ENCODE measurements at regions not wholly inside any gene's neighbourhood (a gene's known extent, or its start where the extent isn't known, plus 50 kb on each side); places are given as distances from the start of the nearest gene placed in this dataset.
A peak's percentile ranks its signal among the peaks of the same experiment; 100 is the strongest.
"Not testable (repeated sequence)": the region's sequence is repeated elsewhere in the genome, so short reads cannot be mapped to it uniquely, and the experiment has no call there.

DNA sequence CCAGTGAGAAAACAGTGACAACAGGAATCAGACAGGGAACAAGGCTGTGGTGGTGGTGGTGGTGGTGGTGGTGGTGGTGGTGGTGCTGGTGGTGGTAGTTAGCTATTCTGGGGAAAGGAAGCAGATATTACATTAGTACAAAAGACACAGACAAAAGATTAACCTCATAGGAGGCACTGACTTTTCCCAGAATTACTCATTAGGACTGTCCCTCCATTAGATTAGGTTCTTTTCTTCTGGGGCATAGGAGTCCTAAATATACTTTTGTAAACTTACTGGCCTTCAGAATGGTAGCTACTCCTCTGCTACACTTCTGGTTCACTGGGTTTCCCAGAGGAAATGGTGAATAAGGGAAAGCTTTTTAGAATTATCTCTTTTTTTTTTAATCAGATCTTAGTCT lies 156.6 kb upstream of the SEMA3D start:
- intact Hi-C loops (cut with DNase I) = no loop called here

DNA sequence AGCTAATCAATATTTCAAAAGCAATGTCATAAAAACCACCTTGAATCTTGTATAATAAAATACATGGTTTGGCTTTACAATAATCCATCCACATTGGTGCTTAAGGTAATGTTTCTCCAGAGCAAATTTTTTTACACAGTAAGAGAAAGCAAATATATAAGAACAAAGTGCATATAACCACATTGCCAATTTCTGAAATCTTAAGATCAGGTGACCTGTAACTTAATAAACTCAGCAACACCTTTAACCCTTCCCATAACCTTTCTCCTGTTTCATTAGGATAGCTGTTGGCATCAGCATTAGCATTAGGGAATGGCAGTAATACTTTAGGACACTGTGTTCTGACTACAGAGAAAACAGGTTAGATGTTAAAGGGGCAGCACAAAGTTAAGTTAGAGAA lies 155.9 kb upstream of the SEMA3D start:
- intact Hi-C loops (cut with DNase I) = no loop called here
- no peak for DNase-seq

More for the DNA sequence above, 156.6 kb upstream of the SEMA3D start:
- no peak for DNase-seq

DNA sequence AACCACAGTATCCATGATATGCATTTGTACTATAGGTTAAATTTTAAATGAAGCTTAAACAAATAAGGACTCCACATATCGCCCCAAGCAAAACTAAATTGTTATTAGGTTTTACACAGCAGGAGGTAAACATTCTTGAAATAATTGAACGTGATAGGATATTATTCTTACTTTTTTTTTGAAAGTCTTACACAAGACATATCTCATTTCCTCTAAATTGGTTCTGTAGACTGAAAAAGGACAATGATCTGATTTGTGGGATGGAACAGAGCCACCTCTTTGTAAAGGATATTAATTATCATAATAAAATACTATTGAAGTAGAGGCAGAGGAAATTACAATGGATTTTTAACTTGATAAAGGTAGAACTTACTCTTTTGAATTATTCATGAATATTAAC lies 155.1 kb upstream of the SEMA3D start:
- intact Hi-C loops (cut with DNase I) = no loop called here
- no peak for DNase-seq

DNA sequence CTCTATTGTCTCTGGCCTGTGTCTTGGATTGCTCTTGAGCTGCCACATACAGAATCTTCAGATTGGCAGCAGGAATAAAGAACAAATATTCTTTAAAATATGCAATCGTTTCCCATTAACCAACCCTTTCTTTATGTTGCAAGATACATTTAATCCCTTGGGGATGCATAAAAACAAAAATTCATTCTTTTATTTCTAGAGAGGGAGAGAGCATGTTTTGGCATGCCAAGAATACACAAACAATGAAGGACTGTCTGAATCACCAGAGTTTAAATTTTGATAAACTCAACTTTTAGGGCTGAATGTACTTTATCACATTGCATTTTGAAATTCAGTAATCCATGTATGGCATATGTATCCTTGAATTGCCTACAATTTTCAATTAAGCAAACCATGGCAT lies 154.3 kb upstream of the SEMA3D start:
- intact Hi-C loops (cut with DNase I) = no loop called here
- DNase-seq = no peak

DNA sequence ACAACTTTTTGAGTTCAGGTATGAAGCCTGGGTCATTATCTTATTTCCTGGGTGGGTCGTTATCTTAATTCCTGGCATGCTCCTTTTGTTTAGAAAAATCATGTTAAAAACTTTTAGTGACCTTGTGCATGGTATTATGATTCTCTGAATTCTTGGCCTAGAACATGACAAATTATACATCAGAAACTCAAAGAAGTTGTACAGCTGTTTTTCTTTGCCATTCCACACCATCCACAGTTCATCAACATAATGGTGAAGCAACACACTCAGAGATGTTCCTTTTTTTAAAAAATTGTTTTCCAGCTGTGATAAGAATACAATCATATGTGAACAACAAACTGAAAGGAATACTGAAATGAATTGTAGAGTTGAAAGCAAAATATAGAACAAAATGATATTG lies 149.2 kb upstream of the SEMA3D start:
- no peak for DNase-seq
- intact Hi-C loops (cut with DNase I) = no loop called here

DNA sequence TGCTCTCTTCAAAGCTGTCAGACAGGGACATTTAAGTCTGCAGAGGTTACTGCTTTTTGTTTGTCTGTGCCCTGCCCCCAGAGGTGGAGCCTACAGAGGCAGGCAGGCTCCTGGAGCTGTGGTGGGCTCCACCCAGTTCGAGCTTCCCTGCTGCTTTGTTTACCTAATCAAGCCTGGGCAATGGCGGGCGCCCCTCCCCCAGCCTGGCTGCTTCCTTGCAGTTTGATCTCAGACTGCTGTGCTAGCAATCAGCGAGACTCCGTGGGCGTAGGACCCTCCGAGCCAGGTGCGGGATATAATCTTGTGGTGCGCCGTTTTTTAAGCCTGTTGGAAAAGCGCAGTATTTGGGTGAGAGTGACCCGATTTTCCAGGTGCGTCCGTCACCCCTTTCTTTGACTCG lies 148.3 kb upstream of the SEMA3D start:
- intact Hi-C loops (cut with DNase I); DNase-seq: not testable (repeated sequence)

DNA sequence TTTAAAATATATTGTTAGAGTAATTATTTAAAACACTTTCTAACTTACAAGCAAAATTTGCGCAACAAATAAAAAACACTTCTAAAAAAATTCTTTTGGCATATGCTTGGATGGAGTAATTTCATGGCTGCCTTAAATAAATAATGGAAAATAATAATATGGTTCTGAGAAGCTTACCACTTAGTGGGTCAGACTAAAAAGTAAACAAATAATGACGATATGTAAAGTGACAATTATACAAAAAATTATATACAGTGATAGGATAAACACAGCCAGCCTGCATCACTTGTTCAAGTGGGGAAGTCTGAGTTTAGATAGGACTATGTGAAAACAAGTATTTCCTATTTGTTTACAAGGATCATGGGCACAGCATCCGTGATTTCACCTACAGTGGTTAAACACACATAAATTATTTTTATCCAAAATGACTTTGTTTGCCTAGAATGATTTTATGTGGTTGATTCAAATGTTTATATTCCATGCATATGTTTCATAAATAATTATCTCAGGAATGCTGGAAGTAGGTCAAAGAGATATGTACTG lies 141.7 kb upstream of the SEMA3D start:
- intact Hi-C loops (cut with DNase I) = no loop called here

DNA sequence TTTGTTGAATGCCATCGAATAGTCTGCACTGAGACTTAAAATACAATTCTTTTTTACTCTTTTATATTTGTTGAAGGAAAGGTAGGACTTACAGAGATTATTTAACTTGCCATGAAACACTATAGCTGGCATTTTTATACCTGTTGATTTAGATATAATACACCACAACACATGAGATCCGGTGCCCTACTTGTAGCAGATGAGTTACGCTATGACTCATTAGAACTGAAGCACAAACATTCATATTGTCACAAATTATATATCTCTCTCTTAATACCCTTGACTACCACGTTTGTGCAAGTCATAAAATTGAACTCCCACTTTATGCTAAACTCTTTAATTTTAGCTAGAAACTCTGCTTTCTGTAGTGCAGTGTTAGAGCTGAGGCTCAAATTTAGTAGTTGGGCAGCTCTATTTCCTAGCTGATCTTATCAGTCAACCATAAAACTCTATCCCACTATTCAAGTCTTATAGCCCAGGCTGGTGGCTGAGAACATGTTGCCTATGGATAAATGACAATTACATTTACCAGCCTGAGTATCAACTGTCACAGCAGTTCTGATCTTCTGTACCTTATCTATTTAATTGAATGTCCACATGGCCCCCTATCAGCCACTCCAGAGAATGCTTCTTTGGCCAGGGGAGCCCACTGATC lies 137.4 kb upstream of the SEMA3D start:
- intact Hi-C loops (cut with DNase I) = no loop called here
- DNase-seq = no peak

More for the DNA sequence above, 141.7 kb upstream of the SEMA3D start:
- no peak for DNase-seq

DNA sequence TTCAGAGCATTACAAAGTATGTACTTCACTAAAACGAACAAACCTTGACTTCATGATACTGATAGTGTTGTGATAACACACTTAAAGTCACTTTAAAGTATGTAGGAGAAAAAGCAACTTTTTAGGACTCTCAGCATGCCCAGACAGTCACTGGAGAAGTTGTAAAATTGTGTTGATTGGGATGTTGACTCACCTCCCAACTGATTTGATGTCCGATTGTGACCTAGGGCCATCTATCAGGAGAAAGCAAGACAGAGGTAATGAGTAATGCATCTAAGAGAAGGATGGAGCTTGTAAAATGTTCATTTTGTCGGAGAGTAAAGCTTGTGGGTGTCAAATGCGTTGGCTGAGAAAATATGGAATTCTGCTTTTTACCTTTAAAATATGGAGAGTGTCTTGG lies 135.4 kb upstream of the SEMA3D start:
- intact Hi-C loops (cut with DNase I) = no loop called here
- no peak for DNase-seq

DNA sequence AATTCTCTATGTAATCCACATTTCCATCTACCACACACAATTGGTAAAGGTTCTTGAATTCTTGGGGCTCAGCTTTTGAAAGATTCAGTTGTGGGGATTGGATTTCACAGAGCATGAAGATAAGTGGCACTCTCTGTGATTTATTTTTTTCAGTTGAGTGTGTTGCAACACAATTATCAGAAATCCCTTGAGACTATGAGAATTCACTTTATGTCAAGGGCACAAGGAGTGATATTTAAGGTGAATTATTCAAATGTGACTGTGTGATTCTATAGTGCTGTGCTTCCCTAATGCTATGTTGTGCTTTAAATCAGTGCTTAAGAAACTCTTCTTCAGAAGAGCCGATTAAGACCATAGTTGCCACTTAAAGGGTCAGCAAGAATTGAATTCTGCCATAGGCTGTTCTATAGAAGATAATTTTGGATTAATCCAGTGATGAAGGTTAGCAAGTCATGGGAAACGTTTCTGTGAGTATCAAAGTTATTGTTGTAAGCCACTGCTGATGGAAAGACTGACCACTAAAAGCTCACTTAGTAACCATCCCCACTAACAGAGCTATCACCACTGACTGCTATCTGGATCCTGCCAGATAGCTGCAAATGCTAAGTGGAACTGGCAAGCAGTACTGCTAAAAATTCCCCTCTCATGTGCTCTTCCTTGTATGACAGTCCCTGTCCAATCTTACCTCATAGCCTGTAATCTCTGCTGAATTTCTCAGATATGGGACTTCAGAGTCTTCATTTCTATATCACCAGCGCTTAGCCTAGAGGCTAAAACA lies 134.0 kb upstream of the SEMA3D start:
- DNase-seq = no peak
- intact Hi-C loops (cut with DNase I) = no loop called here

DNA sequence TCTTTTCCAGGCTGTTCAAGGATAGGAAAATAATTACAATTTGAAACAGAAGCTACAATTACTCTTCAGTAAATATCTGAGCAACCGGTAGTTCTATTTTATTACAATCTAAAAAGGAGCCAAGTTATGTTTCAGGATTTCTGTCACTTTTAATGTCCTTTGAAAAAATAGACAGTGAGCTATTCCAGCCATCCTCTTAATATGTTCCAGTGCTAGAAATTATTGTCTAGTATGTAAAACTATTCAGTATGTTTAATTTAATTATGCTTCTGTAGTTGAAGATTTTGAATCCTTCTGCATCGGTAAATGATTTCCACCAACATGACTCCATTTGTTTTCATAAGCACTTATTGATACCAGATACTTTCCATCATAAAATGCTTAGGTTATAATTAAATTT lies 129.6 kb upstream of the SEMA3D start:
- intact Hi-C loops (cut with DNase I) = no loop called here
- DNase-seq = no peak

DNA sequence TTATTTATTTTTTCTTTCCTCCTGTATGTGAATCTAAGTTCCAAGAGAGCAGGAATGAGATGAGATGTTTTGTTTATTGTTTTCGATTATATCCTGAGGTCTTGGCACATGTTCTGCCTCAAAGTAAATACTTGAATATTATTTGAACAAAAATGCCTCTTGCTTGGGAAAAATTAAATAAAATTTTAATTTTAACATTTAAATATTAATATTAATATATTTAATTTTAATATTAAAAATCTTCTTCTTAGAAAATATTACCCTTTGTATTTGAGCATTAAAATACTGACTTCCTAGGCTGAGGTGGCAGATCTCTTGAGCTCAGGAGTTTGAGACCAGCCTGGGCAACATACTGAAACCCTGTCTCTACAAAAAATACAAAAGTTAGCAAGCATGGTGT lies 123.4 kb upstream of the SEMA3D start:
- DNase-seq = no peak
- intact Hi-C loops (cut with DNase I) = no loop called here

DNA sequence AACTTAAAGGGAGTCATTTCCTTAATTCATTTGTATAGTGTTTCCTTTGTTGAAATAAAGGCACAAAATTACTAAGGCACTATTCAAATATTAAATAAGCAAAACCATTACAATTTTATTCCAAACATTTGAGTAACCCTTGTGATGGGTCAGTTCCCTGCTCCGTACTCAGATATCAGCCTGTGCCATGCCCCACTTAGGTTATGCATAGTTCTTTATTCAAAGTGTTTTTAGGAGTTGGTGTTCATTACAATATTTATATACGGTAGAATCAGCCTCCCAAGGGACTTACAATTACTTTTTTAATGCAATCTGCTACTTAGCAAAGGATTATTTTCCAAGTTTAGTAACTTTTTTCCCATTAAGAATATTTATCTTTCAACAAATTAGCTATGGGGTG lies 119.3 kb upstream of the SEMA3D start:
- no peak for DNase-seq
- intact Hi-C loops (cut with DNase I) = no loop called here

DNA sequence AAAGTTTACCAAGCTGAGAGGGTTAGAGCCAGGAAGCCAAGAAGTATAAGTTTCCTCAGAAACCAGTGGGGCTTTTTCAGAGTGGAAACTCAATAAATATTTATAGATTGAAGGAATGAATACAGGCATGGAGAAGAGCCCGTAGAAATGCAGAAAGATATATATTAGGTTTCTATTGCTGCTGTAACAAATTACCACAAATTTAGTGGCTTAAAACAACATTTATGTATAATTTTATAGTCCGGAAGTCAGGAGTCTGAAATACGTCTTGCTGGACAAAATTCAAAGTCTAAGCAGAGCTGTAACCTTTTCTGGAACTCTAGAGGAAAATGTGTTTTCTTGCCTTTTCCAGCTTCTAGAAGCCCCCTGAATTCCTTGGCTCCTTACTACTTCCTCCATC lies 107.3 kb upstream of the SEMA3D start:
- DNase-seq = no peak
- intact Hi-C loops (cut with DNase I) = no loop called here

DNA sequence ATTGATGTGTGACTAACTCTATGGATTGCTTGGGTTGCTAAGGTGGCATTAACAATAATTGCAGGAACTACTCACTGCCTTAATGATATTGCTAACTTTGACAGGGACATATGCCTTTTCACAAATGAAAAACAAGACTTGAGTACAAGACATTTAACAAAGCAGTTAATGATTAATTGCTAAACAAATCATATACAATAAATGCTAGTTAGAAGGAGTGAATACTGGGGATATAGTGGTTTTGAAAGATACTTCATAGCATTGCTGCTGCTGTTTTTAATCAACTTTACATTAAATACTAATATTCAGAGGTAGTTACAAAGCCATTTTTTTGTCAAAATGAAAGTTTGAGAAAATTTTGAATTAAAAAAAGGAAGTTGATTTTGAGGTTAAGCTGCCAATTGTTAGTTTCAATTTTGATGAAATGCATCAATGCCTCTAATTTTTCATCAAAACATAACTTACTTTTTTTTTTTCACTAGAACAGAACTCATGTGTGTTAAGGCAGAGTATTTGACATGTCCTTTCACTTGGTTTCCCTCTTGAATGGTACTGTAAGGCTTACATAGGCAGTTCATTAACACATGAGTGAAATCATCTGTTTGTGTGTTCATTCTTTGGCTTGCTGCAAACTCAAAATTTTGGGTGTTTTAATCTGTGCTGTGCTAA lies 106.2 kb upstream of the SEMA3D start:
- intact Hi-C loops (cut with DNase I) = no loop called here
- DNase-seq = no peak

DNA sequence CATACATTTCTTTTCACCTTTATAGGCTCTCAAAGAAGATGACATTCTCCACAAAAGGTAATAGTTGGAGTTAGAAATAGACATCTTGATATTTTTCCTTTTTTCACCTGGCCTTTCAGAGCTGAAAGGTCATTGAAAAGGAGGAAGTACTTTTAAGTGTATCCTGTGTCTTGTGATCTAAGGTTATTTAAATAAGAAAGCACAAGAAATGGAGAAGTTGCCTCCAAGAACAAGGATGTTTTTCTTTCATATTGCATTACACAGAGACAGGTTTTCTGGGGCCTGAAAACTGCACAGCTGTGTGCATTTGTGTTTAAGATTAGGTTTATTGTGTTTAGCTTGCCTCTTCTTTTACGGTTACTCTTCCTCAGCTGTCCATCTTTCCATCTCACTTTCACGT lies 103.4 kb upstream of the SEMA3D start:
- intact Hi-C loops (cut with DNase I) = no loop called here
- no peak for DNase-seq

DNA sequence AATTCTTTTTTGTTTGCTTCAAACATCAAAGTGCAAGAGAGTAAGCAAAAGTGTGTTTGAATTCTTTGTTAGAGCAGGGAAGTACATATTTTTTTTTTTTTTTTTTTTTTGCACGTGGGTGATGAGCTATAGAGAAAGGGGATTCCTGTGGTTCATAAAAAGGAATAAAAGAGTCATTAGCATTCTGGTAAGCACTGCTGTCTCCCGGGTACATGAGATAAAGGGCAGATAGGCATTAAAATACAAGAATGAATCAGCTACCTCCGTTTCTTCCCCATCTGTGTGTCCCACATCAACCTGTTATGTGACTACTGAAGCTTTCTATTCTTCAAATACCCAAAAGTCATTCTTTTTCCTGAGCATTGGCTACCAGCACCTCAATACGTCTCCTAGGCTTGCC lies 102.4 kb upstream of the SEMA3D start:
- no peak for DNase-seq
- intact Hi-C loops (cut with DNase I) = no loop called here

DNA sequence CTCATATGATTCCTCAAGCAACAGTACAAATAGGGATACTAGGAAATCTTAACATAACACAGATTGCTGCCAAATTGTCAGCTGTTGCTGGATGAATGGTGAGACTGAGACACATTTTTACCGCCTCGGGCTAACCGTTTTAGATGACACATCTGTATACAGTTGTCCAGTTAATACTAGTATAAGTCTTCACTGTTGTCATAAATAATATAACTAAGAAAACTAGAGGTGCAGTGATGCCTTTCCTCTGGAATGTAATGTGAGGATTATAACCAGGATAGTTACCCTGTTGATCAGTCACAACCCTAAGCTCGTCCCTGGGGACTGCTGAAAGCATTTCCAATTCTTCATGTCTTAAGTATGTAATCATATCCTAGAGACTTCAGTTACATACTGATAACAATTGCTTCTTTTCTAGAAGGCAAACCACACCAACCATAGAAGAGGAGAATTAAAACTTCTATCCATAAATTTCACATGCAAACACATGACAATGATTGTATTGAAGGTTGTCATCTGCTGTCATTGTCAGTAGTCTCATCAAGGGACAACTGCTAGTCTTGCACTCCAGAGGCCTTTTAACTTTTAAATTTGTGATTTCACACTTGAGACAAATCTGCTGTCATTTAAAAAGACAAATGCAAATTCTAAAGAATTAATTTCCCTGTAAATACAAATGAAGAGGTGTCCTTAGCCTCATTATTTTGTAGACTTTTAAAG lies 100.4 kb upstream of the SEMA3D start:
- DNase-seq = no peak
- intact Hi-C loops (cut with DNase I) = no loop called here

DNA sequence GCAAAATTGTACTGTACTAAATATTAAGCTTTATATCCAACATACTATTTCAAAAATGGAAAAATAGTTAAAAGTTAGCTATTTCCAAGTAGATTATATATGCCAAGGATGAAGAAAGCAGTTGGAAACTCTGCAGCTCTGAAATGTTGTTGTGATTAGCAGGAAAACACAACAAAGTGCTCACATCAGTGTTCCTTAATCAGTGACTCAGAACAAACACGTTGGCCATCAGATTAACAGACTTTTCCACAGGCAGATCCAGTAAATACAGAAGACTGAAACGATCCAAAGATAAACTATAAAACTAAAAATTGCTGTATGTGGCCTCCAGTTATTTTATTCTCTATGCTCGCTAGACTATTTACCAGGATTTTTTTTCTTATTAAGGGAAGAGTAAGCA lies 99.6 kb upstream of the SEMA3D start:
- intact Hi-C loops (cut with DNase I) = no loop called here
- DNase-seq = no peak

DNA sequence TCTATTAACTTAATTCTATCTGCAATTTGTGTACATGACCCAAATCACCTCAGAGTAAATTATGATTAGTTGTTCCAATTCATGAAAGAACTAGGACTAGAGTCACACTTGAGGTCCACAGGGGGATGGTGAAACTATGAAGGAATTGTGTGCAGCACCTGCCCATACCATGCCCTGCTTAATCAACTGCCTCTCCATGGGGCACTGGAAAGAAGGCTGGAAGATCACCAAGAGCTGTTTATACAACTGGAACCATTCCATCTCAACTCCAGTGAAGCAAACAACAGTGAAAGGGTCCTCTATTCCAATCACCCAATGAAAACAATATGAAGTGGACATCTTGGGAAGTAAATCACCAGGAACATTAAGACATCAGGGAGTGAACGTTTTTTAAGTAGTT lies 98.7 kb upstream of the SEMA3D start:
- intact Hi-C loops (cut with DNase I) = no loop called here
- DNase-seq = peak in 1 of 42 donors; percentile 4

Data from head of caudate nucleus (tissue), 42 donors.